Tongue (tissue), 1 donor: ENCODE measurements at regions not wholly inside any gene's neighbourhood (a gene's known extent, or its start where the extent isn't known, plus 50 kb on each side); places are given as distances from the start of the nearest gene placed in this dataset.
"Not testable (repeated sequence)": the region's sequence is repeated elsewhere in the genome, so short reads cannot be mapped to it uniquely, and the experiment has no call there.

Experiments used
- DNase-seq: peaks from one replicate; pipeline ENCODE4 v3.0.0-alpha.2; 2015

DNA sequence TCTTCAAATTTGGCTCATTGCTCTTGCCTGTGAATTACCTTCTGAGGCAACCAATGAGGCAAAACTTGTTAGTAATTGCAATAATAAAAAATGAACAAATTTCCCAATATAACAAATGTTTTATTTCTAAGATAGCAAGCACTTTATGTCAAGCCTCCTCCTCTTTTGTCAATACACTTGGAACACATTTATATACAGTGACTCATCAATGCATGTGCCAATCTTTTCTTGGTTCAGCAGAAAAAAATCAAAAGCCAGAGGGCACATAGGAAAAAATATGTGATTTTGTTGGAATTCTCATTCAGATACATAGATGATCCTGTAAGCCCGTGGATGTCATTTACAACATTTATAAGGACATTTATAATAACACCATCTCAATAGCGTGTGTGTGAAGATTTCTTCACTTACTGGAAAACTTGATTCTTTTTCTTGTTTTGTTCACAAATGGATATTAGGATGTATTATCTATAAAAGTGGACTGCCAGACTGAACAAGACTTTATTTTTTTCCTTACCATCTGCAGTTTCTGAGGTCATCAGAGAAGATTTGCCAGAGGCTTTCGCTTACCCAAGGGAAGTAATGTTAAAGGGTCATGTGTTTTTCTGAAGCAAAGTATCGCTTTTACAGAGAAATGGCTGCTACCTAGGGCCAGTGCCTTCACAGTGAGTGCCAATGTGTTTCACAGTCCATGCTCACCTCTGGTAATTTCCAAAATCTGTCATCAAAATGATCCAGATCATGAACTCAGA is 645.7 kb upstream of the PTBP2 start:
- DNase-seq = no peak

DNA sequence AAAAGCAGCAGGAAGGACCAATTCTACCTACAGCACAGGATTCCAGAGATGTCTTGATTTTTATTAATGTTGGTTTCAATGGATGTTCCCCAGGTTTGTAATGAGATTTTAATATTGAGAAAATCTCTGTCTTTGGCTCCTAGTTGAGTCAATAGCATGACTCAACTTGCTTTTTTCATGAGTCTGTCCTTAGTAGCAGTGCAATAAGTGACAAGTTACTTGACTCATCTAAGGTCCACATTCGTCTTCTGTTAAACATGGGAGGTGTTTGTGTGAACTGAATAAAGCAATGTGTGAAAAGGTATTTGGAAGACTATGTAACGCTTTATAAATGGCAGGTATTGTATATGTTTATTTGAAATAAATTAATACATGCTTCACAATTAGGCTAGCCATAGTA is 645.0 kb upstream of the PTBP2 start:
- no peak for DNase-seq

DNA sequence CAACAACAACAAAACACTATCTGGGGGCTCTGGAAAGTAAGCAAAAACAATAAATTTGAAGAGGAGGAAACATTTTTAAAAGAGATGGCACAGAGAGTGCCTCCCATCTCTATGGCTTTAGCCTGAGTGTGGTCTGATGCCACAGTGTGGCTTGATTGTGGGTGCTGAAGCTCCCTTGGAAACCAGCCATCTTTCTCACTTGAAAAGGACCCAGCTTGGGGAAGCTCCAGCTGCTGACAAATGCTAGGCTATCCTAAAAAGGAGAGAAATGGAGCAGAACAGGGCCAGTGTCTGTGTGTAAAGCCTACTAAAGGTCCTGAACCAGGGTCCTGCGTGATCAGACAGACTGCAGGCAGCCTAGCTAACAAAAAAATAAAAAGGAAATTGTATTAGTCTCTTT is 642.0 kb upstream of the PTBP2 start:
- DNase-seq = no peak

- DNase-seq = no peak
Observed at GRCh38 chr1:96080925-96081324, 640.7 kb upstream of the PTBP2 start.

DNA sequence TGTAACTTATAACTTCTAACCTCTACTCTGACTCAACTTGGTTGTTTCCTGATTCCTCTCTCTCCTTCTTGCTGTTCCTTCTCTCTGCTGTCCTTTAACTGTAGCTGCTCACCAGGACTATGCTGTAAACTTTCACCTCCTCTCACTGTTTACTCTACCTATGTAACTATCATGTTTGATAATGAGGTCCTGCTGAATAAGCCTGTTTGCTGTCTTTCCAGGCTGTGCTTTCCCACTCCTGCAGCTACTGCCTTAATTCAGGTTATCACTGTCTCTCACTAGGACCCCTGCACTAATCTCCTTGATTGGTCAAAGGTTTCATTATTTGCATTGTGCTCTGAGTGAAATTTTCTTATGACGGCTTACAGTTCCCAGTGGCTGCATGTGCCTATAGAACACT is 633.9 kb upstream of the PTBP2 start:
- DNase-seq = no peak

- no peak for DNase-seq
Observed at GRCh38 chr1:96090134-96090533, 631.5 kb upstream of the PTBP2 start.

GRCh38 chr1:96095849-96096612 is 625.6 kb upstream of the PTBP2 start:
- DNase-seq = no peak

DNA sequence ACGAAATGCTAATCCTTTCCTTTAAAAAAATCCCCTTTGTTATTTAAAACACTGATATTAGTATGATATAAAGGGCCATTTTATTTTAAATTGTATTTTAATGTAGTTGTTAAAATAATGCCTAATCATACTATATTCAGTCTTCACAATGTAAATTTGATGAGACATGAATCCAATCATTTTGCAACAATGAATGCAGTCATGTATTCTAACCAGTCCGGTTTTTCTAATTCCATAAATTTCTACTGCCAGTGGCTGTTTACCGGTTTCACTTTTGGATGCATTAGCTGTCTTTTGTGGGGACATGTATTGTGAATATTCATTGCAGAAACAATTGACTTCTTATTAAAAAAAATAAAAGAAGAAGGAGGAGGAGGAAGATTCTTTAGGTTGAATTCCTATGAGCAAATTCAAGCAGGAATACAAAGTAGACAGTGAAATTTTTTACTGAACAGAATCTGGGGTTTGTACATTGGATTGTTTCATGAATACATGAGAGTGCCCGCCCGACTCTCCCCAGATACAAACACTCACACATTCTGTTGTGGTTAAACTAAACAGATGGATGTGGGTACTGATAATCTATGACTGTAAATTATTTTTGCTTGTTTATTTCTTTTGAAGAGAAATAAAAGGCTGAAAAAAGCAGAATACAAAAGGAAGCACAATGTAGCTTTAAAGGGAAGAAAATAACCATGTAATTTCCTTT is 624.8 kb upstream of the PTBP2 start:
- no peak for DNase-seq

DNA sequence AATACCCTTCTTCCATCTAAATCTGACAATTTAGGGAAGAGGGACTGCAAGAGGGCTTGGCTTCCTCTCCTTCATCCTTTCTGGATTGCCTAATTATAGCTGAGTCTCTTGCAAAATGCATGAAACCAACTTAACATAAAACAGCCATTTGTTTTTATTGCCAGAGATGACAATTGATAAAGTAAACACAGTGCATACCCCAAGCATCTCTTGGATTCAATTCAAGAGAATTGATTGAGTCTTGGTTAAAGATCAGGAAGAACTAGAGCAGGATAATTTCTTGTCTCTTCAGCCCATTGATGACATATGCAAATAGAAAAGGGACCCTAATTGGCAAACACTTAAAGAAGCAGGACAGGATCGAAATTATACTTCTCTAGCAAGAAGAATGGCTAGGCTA is 617.1 kb upstream of the PTBP2 start:
- DNase-seq = no peak

DNA sequence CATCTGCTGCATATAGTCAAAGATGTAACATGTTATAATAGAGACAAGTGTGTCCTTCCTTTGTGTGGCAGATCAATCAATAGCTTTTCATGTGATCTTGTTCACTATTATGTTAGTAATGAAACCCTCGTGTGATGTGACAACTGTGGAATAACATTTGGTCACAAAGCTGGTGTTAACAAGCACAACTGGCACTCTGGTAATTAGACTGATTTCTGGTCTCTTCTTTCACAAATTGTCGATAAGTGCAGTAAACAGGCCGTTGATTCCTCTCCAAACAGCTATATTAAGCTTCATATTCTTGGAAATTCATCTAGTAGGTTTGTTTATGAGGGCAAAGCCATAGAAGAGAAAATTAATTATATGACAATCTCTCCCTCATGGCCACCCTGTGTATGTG is 616.7 kb upstream of the PTBP2 start:
- no peak for DNase-seq

DNA sequence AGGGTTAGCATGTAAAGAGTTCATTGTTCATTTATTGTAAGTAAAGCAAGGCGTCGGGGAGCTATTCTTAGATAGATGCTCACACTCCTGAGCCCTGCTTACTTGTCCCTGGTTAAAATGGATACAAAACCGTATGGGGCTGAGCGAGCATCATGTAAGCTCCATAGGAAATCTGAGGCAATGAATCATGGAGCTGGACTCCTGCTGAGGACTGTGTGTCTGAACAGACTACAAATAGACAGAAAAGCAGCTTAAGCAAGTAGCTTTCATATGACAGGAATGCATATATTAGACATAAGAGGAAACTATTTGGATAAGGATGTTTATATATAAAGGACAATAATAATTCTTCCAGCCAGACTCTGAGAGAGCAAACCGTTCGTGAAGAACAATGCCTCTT is 604.9 kb upstream of the PTBP2 start:
- no peak for DNase-seq

DNA sequence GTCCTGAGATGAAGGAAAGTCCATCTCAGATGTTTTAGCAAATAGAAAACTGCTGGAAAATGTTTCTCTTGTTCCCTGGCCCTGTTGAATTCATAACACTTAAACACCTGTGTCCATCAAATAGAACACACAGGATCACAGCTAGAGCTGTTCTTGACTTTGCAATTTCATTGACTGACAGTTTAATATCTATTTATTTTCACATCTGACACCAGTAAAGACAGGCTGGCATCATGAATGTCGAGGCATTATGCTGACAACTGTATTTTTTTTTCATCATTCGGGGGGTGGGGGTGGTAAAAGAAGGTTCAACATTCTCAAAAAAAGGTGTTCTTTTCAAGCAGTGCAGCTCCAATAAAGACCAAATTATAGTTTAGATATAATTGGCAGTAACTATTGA is 591.2 kb upstream of the PTBP2 start:
- no peak for DNase-seq

GRCh38 chr1:96144636-96145035 is 576.9 kb upstream of the PTBP2 start:
- no peak for DNase-seq

DNA sequence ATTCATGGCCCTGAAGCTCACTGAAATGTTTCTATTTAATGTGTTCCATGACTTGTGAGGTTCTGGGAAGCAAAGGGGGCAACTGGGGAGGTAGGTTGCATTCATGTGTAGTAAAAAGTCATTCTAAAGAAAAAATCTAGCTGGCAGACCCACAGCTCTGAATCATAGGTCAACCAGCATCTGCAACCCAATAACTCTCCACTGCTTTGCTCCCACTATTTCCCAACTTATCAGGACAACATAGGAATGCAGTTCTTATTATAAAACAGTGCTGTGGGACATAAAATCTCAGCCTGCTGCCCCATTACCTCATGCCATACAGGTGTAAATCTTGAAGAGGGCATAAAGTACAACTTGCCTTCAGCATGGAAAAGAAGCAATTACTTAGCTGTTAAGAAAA is 576.1 kb upstream of the PTBP2 start:
- DNase-seq = no peak

GRCh38 chr1:96152957-96153356 is 568.6 kb upstream of the PTBP2 start:
- DNase-seq = not testable (repeated sequence)

GRCh38 chr1:96157101-96157500 is 564.5 kb upstream of the PTBP2 start:
- no peak for DNase-seq

- DNase-seq = no peak
Observed at GRCh38 chr1:96159379-96159778, 562.2 kb upstream of the PTBP2 start.

DNA sequence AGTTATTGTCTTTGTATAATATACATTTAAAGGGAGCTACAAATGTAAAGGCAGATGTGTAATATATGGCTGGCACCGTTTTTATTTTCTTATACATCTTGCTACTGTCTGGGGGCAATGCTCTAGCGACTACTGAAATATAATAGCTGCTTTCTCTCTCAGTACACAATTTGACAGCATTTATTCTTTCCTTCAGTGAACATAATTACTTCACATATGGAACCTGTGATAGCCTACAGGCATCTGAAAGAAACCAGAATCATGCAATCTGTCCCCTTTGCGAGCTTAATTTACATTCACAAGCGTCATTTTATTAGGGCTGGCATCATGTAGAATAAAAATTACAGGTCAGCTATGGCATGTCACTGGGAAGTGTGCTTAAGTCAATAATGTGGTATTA is 557.5 kb upstream of the PTBP2 start:
- no peak for DNase-seq

DNA sequence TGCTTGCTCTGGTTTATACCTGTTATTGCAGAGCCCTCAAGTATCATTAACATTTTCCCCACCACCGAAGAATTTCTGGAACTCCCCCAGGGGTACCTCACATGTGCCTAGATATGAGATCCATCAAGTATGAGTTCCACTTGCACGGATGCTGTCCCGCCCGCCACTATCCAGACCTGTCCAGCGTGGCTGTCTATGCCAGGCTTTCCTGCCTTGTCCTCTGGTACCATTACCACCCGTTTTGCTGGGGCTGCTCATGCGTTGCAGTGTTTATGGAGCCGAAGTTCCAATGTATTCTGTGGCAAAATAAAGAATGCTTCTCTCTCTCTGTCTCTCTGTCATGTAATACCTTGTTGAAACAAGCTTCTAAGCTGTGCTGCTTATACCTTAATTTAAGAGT is 543.5 kb upstream of the PTBP2 start:
- DNase-seq = no peak

DNA sequence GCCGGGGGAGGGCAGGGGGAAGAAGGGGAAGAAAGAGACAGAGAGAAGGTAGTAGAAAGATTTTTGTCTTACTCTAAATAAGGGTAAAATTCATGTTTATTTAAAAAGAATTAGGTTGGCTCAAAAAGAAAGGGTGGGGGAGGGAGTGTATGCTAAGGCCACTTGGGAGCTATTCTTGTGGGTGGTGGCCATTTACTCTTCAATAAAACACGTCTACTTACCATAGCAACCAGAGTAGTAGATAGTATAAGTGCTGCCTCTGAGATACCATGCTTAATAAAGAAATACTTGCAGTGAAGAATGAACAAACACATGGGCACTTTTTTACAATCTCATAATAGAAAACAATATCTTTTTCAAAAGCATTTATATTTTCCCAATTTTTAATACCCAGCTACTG is 538.1 kb upstream of the PTBP2 start:
- no peak for DNase-seq

- DNase-seq = no peak
Observed at GRCh38 chr1:96183928-96184327, 537.7 kb upstream of the PTBP2 start.

DNA sequence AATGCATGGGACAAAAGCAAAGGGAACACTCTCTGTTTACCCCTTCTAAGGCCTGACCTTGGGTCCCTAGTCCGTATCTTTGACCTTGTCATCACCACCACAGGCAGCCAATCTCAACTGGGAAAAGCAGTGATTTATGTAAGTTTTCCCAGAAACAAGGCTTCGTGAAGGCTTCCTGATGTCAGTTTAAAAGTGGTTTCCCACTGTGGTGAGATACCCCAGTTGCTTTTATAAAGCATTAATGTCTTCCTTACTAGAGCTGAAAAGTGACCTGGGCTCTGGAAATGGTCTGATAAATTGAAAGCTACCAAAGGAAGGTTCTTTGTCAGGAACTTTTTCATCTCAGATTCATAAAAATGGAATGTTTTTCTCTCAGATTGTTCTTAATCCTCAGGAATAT is 536.4 kb upstream of the PTBP2 start:
- DNase-seq = no peak

- no peak for DNase-seq
Observed at GRCh38 chr1:96187020-96187419, 534.6 kb upstream of the PTBP2 start.

DNA sequence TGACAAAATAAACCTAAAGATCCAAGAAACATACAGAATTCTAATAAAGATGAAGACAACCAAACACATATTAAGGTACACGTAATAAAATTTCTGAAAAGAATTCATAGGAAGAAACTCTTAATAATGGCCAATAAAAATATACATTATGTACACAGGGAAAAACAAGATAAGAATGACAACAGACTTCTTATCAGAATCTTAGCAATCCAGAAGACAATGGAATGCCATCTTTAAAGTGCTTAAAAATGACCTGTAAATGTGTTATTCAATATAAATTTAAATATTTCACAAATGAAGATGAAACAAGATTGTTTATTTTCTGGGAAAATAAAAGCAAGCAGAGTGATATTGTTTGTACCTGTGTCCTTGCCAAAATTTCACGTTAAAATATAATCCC is 530.4 kb upstream of the PTBP2 start:
- DNase-seq = no peak
